Astrocyte (in vitro differentiated cells and primary cell): ENCODE measurements at regions not wholly inside any gene's neighbourhood (a gene's known extent, or its start where the extent isn't known, plus 50 kb on each side); places are given as distances from the start of the nearest gene placed in this dataset.

Source experiments
- DNase-seq: peaks from one replicate; pipeline ENCODE4 v3.0.0-alpha.2; 2010; ENCODE audit warnings: low read depth
- FAIRE-seq: peaks from 2 replicates; lab custom pipeline; 2011; peaks lifted over from hg19 to GRCh38; lab: Jason Lieb, UNC
- H2AFZ ChIP-seq: 2 replicates; pipeline ENCODE4 v1.6.0; 2012; ENCODE audit warnings: low read depth, low read length, inconsistent platforms
- H3K27ac ChIP-seq: 2 replicates; pipeline ENCODE4 v1.5.1; 2011; ENCODE audit warnings: low read depth, low read length, inconsistent platforms
- H3K27me3 ChIP-seq: 2 replicates; pipeline ENCODE4 v1.6.0; 2011; ENCODE audit warnings: low read length, inconsistent platforms; ENCODE audit not compliant: insufficient read depth
- H3K36me3 ChIP-seq: 2 replicates; pipeline ENCODE4 v1.5.1; 2011; ENCODE audit warnings: low read length, inconsistent platforms; ENCODE audit not compliant: insufficient read depth
- H3K4me1 ChIP-seq: 2 replicates; pipeline ENCODE4 v1.5.1; 2011; ENCODE audit warnings: low read length, inconsistent platforms; ENCODE audit not compliant: insufficient read depth
- H3K4me2 ChIP-seq: 2 replicates; pipeline ENCODE4 v1.6.0; 2012; ENCODE audit warnings: low read length, inconsistent platforms
- H3K4me3 ChIP-seq: 2 replicates; pipeline ENCODE4 v1.5.1; 2011; ENCODE audit warnings: low read depth, mild to moderate bottlenecking, low read length, inconsistent platforms; ENCODE audit not compliant: insufficient read depth
- H3K79me2 ChIP-seq: 2 replicates; pipeline ENCODE4 v1.6.0; 2012; ENCODE audit warnings: mild to moderate bottlenecking, low read length, inconsistent platforms; ENCODE audit not compliant: insufficient read depth
- H3K9ac ChIP-seq: 2 replicates; pipeline ENCODE4 v1.6.0; 2012; ENCODE audit warnings: mild to moderate bottlenecking, low read length, inconsistent platforms
- H3K9me3 ChIP-seq: 2 replicates; pipeline ENCODE4 v1.5.1; 2012; ENCODE audit warnings: low read depth, mild to moderate bottlenecking, low read length, inconsistent platforms; ENCODE audit not compliant: insufficient read depth
- H4K20me1 ChIP-seq: 2 replicates; pipeline ENCODE4 v1.6.0; 2012; ENCODE audit warnings: low read length, inconsistent platforms; ENCODE audit not compliant: insufficient read depth
- H3K27ac Mint-ChIP-seq: one replicate; pipeline ENCODE4 v1.8.0; 2021; ENCODE audit warnings: mild to moderate bottlenecking, mixed read lengths; ENCODE audit not compliant: unreplicated experiment
- H3K27me3 Mint-ChIP-seq: one replicate; pipeline ENCODE4 v1.8.0; 2021; ENCODE audit warnings: low read depth, mixed read lengths; ENCODE audit not compliant: unreplicated experiment
- H3K36me3 Mint-ChIP-seq: one replicate; pipeline ENCODE4 v1.8.0; 2021; ENCODE audit warnings: low read depth, mixed read lengths; ENCODE audit not compliant: unreplicated experiment
- H3K4me1 Mint-ChIP-seq: one replicate; pipeline ENCODE4 v1.8.0; 2021; ENCODE audit warnings: low read depth, mixed read lengths; ENCODE audit not compliant: unreplicated experiment
- H3K4me3 Mint-ChIP-seq: one replicate; pipeline ENCODE4 v1.8.0; 2021; ENCODE audit warnings: mild to moderate bottlenecking, moderate library complexity, mixed read lengths; ENCODE audit not compliant: unreplicated experiment
- H3K9me3 Mint-ChIP-seq: one replicate; pipeline ENCODE4 v1.8.0; 2021; ENCODE audit warnings: mild to moderate bottlenecking, mixed read lengths; ENCODE audit not compliant: unreplicated experiment
- EZH2 ChIP-seq: IDR thresholded peaks from 2 replicates; pipeline ENCODE4 v1.6.1; 2012; ENCODE audit warnings: mild to moderate bottlenecking, low read length, inconsistent platforms; ENCODE audit not compliant: insufficient read depth
- TF ChIP-seq, protein P1 (sequence below): IDR thresholded peaks from 2 replicates; pipeline ENCODE4 v1.5.1; 2011; ENCODE audit warnings: low read depth, mild to moderate bottlenecking, inconsistent platforms, low read length, moderate library complexity; ENCODE audit not compliant: insufficient read depth

DNA sequence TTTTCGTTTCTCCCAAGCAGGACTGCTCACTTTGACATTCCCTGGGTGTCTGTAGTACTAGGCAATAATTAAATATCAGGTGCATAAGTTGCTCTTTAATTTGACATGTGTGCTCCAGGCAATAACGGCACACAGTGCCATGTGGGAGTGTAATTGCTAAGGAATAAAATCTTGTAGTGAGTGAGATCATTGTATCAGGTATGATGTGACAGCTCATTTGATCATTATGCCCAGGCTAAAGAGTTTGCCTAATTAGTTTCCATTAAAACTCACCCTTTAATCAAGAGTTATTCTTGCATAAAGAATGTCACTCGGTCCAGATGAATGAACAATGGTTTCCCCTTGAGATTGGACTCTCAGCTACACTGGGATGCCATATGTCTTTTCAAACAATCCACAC lies 220.0 kb downstream of the INSC start:
- H3K4me1 Mint-ChIP-seq: no peaks in the 10 kb centered on the region
- peaks cover 7% of the 10 kb centered on the region for H3K9me3 Mint-ChIP-seq
- Histone ChIP-seq H3K27me3 (no peaks in the 10 kb centered on the region), H3K27ac (no peak overlapping the region), H4K20me1 (no peaks in the 10 kb centered on the region), H3K4me1 (no peaks in the 10 kb centered on the region), H3K4me3 (no peak overlapping the region), H3K9ac (no peak overlapping the region), H3K9me3 (peaks cover 3% of the 10 kb centered on the region), H3K36me3 (no peaks in the 10 kb centered on the region), H3K79me2 (no peaks in the 10 kb centered on the region), H3K4me2 (no peak overlapping the region), H2AFZ (no peak overlapping the region)
- no peak for TF ChIP-seq EZH2
- TF ChIP-seq, protein P1, sequence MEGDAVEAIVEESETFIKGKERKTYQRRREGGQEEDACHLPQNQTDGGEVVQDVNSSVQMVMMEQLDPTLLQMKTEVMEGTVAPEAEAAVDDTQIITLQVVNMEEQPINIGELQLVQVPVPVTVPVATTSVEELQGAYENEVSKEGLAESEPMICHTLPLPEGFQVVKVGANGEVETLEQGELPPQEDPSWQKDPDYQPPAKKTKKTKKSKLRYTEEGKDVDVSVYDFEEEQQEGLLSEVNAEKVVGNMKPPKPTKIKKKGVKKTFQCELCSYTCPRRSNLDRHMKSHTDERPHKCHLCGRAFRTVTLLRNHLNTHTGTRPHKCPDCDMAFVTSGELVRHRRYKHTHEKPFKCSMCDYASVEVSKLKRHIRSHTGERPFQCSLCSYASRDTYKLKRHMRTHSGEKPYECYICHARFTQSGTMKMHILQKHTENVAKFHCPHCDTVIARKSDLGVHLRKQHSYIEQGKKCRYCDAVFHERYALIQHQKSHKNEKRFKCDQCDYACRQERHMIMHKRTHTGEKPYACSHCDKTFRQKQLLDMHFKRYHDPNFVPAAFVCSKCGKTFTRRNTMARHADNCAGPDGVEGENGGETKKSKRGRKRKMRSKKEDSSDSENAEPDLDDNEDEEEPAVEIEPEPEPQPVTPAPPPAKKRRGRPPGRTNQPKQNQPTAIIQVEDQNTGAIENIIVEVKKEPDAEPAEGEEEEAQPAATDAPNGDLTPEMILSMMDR: no peak
- no peak overlapping the region for H3K27ac Mint-ChIP-seq
- DNase-seq (no peak), FAIRE-seq (no peak)
- H3K27me3 Mint-ChIP-seq: peaks cover 3% of the 10 kb centered on the region
- H3K36me3 Mint-ChIP-seq: no peaks in the 10 kb centered on the region
- no peak overlapping the region for H3K4me3 Mint-ChIP-seq

DNA sequence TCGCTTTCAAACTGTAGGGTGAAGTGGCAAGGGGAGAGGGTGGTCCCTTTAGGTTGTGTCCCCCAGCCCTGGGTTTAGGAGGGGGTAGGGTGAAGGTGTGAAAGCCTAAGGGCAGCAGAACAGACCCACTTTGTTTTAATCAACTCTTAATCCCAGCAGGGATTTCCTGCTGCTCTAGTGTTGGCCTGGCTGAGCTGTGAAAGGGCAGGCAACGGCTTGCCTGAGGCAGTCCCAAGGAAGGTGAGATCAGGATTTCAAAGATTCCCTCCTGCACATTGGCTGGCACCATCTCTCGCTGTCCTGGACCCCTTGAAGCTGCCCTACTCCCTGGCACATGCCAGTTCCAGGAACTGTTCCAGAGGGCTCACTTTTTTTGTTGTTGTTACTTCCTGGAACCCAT lies 221.3 kb downstream of the INSC start:
- Mint-ChIP-seq H3K27ac (no peak overlapping the region), H3K36me3 (no peaks in the 10 kb centered on the region), H3K27me3 (peaks cover 3% of the 10 kb centered on the region), H3K9me3 (peaks cover 10% of the 10 kb centered on the region), H3K4me1 (no peaks in the 10 kb centered on the region), H3K4me3 (no peak overlapping the region)
- no peaks in the 10 kb centered on the region for H3K36me3 ChIP-seq
- no peaks in the 10 kb centered on the region for H3K4me1 ChIP-seq
- no peak for FAIRE-seq
- peaks cover 3% of the 10 kb centered on the region for H3K9me3 ChIP-seq
- no peak overlapping the region for H3K27ac ChIP-seq
- no peak overlapping the region for H2AFZ ChIP-seq
- H3K79me2 ChIP-seq: no peaks in the 10 kb centered on the region
- no peak for DNase-seq
- H3K4me3 ChIP-seq: no peak overlapping the region
- H3K27me3 ChIP-seq: no peaks in the 10 kb centered on the region
- no peak overlapping the region for H3K4me2 ChIP-seq
- TF ChIP-seq, protein P1: no peak
- no peak for TF ChIP-seq EZH2
- H3K9ac ChIP-seq: no peak overlapping the region
- no peaks in the 10 kb centered on the region for H4K20me1 ChIP-seq

DNA sequence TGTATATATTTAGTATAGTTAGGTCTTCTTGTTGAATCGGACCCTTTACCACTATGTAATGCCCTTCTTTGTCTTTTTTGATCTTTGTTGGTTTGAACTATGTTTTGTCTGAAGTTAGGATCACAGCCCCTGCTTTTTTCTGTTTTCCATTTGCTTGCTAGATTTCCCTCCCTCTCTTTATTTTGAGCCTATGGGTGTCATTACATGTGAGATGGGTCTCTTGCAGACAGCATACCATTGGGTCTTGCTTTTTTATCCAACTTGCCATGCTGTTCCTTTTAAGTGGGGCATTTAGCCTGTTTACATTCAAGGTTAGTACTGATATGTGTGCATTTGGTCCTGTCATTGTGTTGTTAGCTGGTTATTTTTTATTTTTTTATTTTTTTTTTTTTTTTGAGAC lies 224.6 kb downstream of the INSC start:
- no peaks in the 10 kb centered on the region for H3K36me3 Mint-ChIP-seq
- Histone ChIP-seq H3K4me3 (no peak overlapping the region), H3K4me1 (no peaks in the 10 kb centered on the region), H2AFZ (no peak overlapping the region), H4K20me1 (no peaks in the 10 kb centered on the region), H3K27ac (no peak overlapping the region), H3K9ac (no peak overlapping the region), H3K4me2 (no peak overlapping the region), H3K27me3 (no peaks in the 10 kb centered on the region), H3K9me3 (no peaks in the 10 kb centered on the region), H3K36me3 (no peaks in the 10 kb centered on the region), H3K79me2 (no peaks in the 10 kb centered on the region)
- TF ChIP-seq, protein P1: no peak
- no peak for TF ChIP-seq EZH2
- peaks cover 10% of the 10 kb centered on the region for H3K9me3 Mint-ChIP-seq
- H3K4me1 Mint-ChIP-seq: no peaks in the 10 kb centered on the region
- FAIRE-seq (no peak), DNase-seq (no peak)
- H3K4me3 Mint-ChIP-seq: no peak overlapping the region
- H3K27me3 Mint-ChIP-seq: no peaks in the 10 kb centered on the region
- no peak overlapping the region for H3K27ac Mint-ChIP-seq
